CD4-positive, alpha-beta T cell treated with Interleukin-15 for 1 hour (primary cell): ENCODE measurements at regions not wholly inside any gene's neighbourhood (a gene's known extent, or its start where the extent isn't known, plus 50 kb on each side); places are given as distances from the start of the nearest gene placed in this dataset.
A peak's percentile ranks its signal among the peaks of the same experiment; 100 is the strongest.

Source experiments
- DNase-seq: peaks from one replicate; pipeline ENCODE4 v3.0.0-alpha.2; 2020

GRCh38 chr13:112174476-112175110, 107.6 kb downstream of the SOX1 start:
- DNase-seq = peak; percentile 13

GRCh38 chr13:112175162-112176075, 108.5 kb downstream of the SOX1 start:
- DNase-seq = peak; percentile 14

GRCh38 chr13:112176141-112177119, 109.5 kb downstream of the SOX1 start:
- DNase-seq = peak; percentile 10

GRCh38 chr13:112177450-112178288, 110.7 kb downstream of the SOX1 start:
- peak; percentile 9 for DNase-seq

GRCh38 chr13:112178769-112179168, 111.8 kb downstream of the SOX1 start:
- DNase-seq = peak; percentile 4

GRCh38 chr13:112179421-112179820, 112.5 kb downstream of the SOX1 start:
- DNase-seq = peak; percentile 10

GRCh38 chr13:112179995-112180394, 113.0 kb downstream of the SOX1 start:
- DNase-seq = no peak

- DNase-seq = peak; percentile 5
Measured at GRCh38 chr13:112181336-112182067, 114.6 kb downstream of the SOX1 start.

- DNase-seq = peak; percentile 12
Measured at GRCh38 chr13:112182251-112182650, 115.3 kb downstream of the SOX1 start.

- DNase-seq = peak; percentile 14
Measured at GRCh38 chr13:112182846-112183531, 116.0 kb downstream of the SOX1 start.

- no peak for DNase-seq
Measured at GRCh38 chr13:112183532-112184090, 116.7 kb downstream of the SOX1 start.

GRCh38 chr13:112184261-112184660, 117.3 kb downstream of the SOX1 start:
- no peak for DNase-seq

- no peak for DNase-seq
Measured at GRCh38 chr13:112184851-112185371, 118.0 kb downstream of the SOX1 start.

- no peak for DNase-seq
Measured at GRCh38 chr13:112185466-112185865, 118.5 kb downstream of the SOX1 start.

- no peak for DNase-seq
Measured at GRCh38 chr13:112186091-112186490, 119.1 kb downstream of the SOX1 start.

- DNase-seq = no peak
Measured at GRCh38 chr13:112187527-112188297, 120.8 kb downstream of the SOX1 start.

GRCh38 chr13:112188298-112188610, 121.3 kb downstream of the SOX1 start:
- no peak for DNase-seq

GRCh38 chr13:112193463-112194166, 126.7 kb downstream of the SOX1 start:
- DNase-seq = no peak

GRCh38 chr13:112194167-112194530, 127.2 kb downstream of the SOX1 start:
- no peak for DNase-seq
